ENCODE measurements at regions not wholly inside any gene's neighbourhood (a gene's known extent, or its start where the extent isn't known, plus 50 kb on each side); places are given as distances from the start of the nearest gene placed in this dataset.

GRCh38 chr10:6347391-6347951 lies 144.7 kb downstream of the PFKFB3 start:
- Mint-ChIP-seq H3K4me3 (peak overlapping the region; percentile 68), H3K36me3 (ENCODE audit: insufficient read depth) (peaks cover 8% of the 10 kb centered on the region), H3K27ac (ENCODE audit: low read depth) (peak overlapping the region; percentile 88), H3K27me3 (no peaks in the 10 kb centered on the region), H3K4me1 (peaks cover 35% of the 10 kb centered on the region), H3K9me3 (no peaks in the 10 kb centered on the region)
- DNase-seq (ENCODE audit: low spot score in 2 of 2) (peak; percentile 30 to 54), ATAC-seq (replicated peaks; ENCODE audit: extremely low read depth, poor library complexity, severe bottlenecking) (peak; percentile 65)

- Mint-ChIP-seq H3K27me3 (no peaks in the 10 kb centered on the region), H3K4me3 (peak overlapping the region; percentile 68), H3K36me3 (ENCODE audit: insufficient read depth) (peaks cover 8% of the 10 kb centered on the region), H3K4me1 (peaks cover 35% of the 10 kb centered on the region), H3K9me3 (no peaks in the 10 kb centered on the region), H3K27ac (ENCODE audit: low read depth) (peak overlapping the region; percentile 88)
- DNase-seq (ENCODE audit: low spot score in 2 of 2) = peak; percentile 45 to 80
- peak; percentile 92 for ATAC-seq (replicated peaks; ENCODE audit: extremely low read depth, poor library complexity, severe bottlenecking)
These were observed 145.6 kb downstream of the PFKFB3 start for GRCh38 chr10:6348096-6348874.

- Mint-ChIP-seq H3K27ac (ENCODE audit: low read depth) (peak overlapping the region; percentile 88), H3K9me3 (no peaks in the 10 kb centered on the region), H3K4me1 (peaks cover 35% of the 10 kb centered on the region), H3K27me3 (no peaks in the 10 kb centered on the region), H3K4me3 (no peak overlapping the region), H3K36me3 (ENCODE audit: insufficient read depth) (peaks cover 8% of the 10 kb centered on the region)
- ATAC-seq (replicated peaks; ENCODE audit: extremely low read depth, poor library complexity, severe bottlenecking) (no peak), DNase-seq (ENCODE audit: low spot score in 2 of 2) (no peak)
These were observed 147.3 kb downstream of the PFKFB3 start for GRCh38 chr10:6349846-6350535.

GRCh38 chr10:6350609-6351008 lies 147.9 kb downstream of the PFKFB3 start:
- DNase-seq (ENCODE audit: low spot score in 2 of 2) (no peak), ATAC-seq (replicated peaks; ENCODE audit: extremely low read depth, poor library complexity, severe bottlenecking) (no peak)
- peaks cover 8% of the 10 kb centered on the region for H3K36me3 Mint-ChIP-seq (ENCODE audit: insufficient read depth)
- H3K4me3 Mint-ChIP-seq = no peak overlapping the region
- H3K27me3 Mint-ChIP-seq = no peaks in the 10 kb centered on the region
- H3K9me3 Mint-ChIP-seq = peaks cover 4% of the 10 kb centered on the region
- H3K27ac Mint-ChIP-seq (ENCODE audit: low read depth) = peak overlapping the region; percentile 5
- H3K4me1 Mint-ChIP-seq = peaks cover 35% of the 10 kb centered on the region

GRCh38 chr10:6351495-6351894 lies 148.8 kb downstream of the PFKFB3 start:
- Mint-ChIP-seq H3K9me3 (peaks cover 11% of the 10 kb centered on the region), H3K4me3 (no peak overlapping the region), H3K4me1 (peaks cover 30% of the 10 kb centered on the region), H3K27ac (ENCODE audit: low read depth) (peak overlapping the region; percentile 5), H3K27me3 (no peaks in the 10 kb centered on the region), H3K36me3 (ENCODE audit: insufficient read depth) (peaks cover 8% of the 10 kb centered on the region)
- DNase-seq (ENCODE audit: low spot score in 2 of 2) (no peak), ATAC-seq (replicated peaks; ENCODE audit: extremely low read depth, poor library complexity, severe bottlenecking) (no peak)

GRCh38 chr10:6353526-6353925 lies 150.8 kb downstream of the PFKFB3 start:
- Mint-ChIP-seq H3K27ac (ENCODE audit: low read depth) (no peak overlapping the region), H3K36me3 (ENCODE audit: insufficient read depth) (peaks cover under 1% of the 10 kb centered on the region), H3K9me3 (peaks cover 13% of the 10 kb centered on the region), H3K27me3 (no peaks in the 10 kb centered on the region), H3K4me1 (peaks cover 12% of the 10 kb centered on the region), H3K4me3 (no peak overlapping the region)
- no peak for ATAC-seq (replicated peaks; ENCODE audit: extremely low read depth, poor library complexity, severe bottlenecking)
- DNase-seq (ENCODE audit: low spot score in 2 of 2) = no peak

GRCh38 chr10:6354168-6354772 lies 151.5 kb downstream of the PFKFB3 start:
- peaks cover 13% of the 10 kb centered on the region for H3K9me3 Mint-ChIP-seq
- DNase-seq (ENCODE audit: low spot score in 2 of 2) (no peak), ATAC-seq (replicated peaks; ENCODE audit: extremely low read depth, poor library complexity, severe bottlenecking) (no peak)
- H3K27ac Mint-ChIP-seq (ENCODE audit: low read depth) = no peak overlapping the region
- peaks cover 8% of the 10 kb centered on the region for H3K4me1 Mint-ChIP-seq
- H3K4me3 Mint-ChIP-seq = no peak overlapping the region
- H3K36me3 Mint-ChIP-seq (ENCODE audit: insufficient read depth) = no peaks in the 10 kb centered on the region
- no peaks in the 10 kb centered on the region for H3K27me3 Mint-ChIP-seq

GRCh38 chr10:6356280-6356793 lies 153.6 kb downstream of the PFKFB3 start:
- Mint-ChIP-seq H3K4me3 (no peak overlapping the region), H3K27me3 (no peaks in the 10 kb centered on the region), H3K4me1 (no peaks in the 10 kb centered on the region), H3K9me3 (peaks cover 20% of the 10 kb centered on the region), H3K36me3 (ENCODE audit: insufficient read depth) (peaks cover 2% of the 10 kb centered on the region), H3K27ac (ENCODE audit: low read depth) (no peak overlapping the region)
- DNase-seq (ENCODE audit: low spot score in 2 of 2) (no peak), ATAC-seq (replicated peaks; ENCODE audit: extremely low read depth, poor library complexity, severe bottlenecking) (no peak)

- Mint-ChIP-seq H3K9me3 (peaks cover 8% of the 10 kb centered on the region), H3K27ac (ENCODE audit: low read depth) (no peak overlapping the region), H3K4me3 (no peak overlapping the region), H3K36me3 (ENCODE audit: insufficient read depth) (peaks cover 5% of the 10 kb centered on the region), H3K27me3 (no peaks in the 10 kb centered on the region), H3K4me1 (no peaks in the 10 kb centered on the region)
- no peak for DNase-seq (ENCODE audit: low spot score in 2 of 2)
- no peak for ATAC-seq (replicated peaks; ENCODE audit: extremely low read depth, poor library complexity, severe bottlenecking)
These were observed 159.1 kb downstream of the PFKFB3 start for GRCh38 chr10:6361869-6362268.

- no peak overlapping the region for H3K4me3 Mint-ChIP-seq
- ATAC-seq (replicated peaks; ENCODE audit: extremely low read depth, poor library complexity, severe bottlenecking) = no peak
- H3K4me1 Mint-ChIP-seq = no peaks in the 10 kb centered on the region
- DNase-seq (ENCODE audit: low spot score in 2 of 2) = no peak
- H3K27ac Mint-ChIP-seq (ENCODE audit: low read depth) = no peak overlapping the region
- peaks cover 8% of the 10 kb centered on the region for H3K36me3 Mint-ChIP-seq (ENCODE audit: insufficient read depth)
- no peaks in the 10 kb centered on the region for H3K27me3 Mint-ChIP-seq
- peaks cover 8% of the 10 kb centered on the region for H3K9me3 Mint-ChIP-seq
These were observed 160.1 kb downstream of the PFKFB3 start for GRCh38 chr10:6362879-6363278.

- Mint-ChIP-seq H3K4me1 (no peaks in the 10 kb centered on the region), H3K27me3 (no peaks in the 10 kb centered on the region), H3K9me3 (peaks cover 8% of the 10 kb centered on the region), H3K4me3 (no peak overlapping the region), H3K27ac (ENCODE audit: low read depth) (no peak overlapping the region), H3K36me3 (ENCODE audit: insufficient read depth) (peaks cover 8% of the 10 kb centered on the region)
- no peak for DNase-seq (ENCODE audit: low spot score in 2 of 2)
- ATAC-seq (replicated peaks; ENCODE audit: extremely low read depth, poor library complexity, severe bottlenecking) = no peak
These were observed 160.8 kb downstream of the PFKFB3 start for GRCh38 chr10:6363511-6363910.

GRCh38 chr10:6364283-6364682 lies 161.6 kb downstream of the PFKFB3 start:
- no peaks in the 10 kb centered on the region for H3K4me1 Mint-ChIP-seq
- DNase-seq (ENCODE audit: low spot score in 2 of 2) (no peak), ATAC-seq (replicated peaks; ENCODE audit: extremely low read depth, poor library complexity, severe bottlenecking) (no peak)
- peaks cover 8% of the 10 kb centered on the region for H3K9me3 Mint-ChIP-seq
- no peaks in the 10 kb centered on the region for H3K27me3 Mint-ChIP-seq
- no peak overlapping the region for H3K4me3 Mint-ChIP-seq
- H3K36me3 Mint-ChIP-seq (ENCODE audit: insufficient read depth) = peaks cover 8% of the 10 kb centered on the region
- no peak overlapping the region for H3K27ac Mint-ChIP-seq (ENCODE audit: low read depth)

All from central memory CD8-positive, alpha-beta T cell (primary cell).